Epithelial cell of proximal tubule (primary cell): ENCODE measurements at regions not wholly inside any gene's neighbourhood (a gene's known extent, or its start where the extent isn't known, plus 50 kb on each side); places are given as distances from the start of the nearest gene placed in this dataset.

Source experiments
- DNase-seq: peaks from one replicate; pipeline ENCODE4 v3.0.0-alpha.2; 2011; ENCODE audit warnings: low read depth
- H3K4me3 ChIP-seq: 2 replicates; pipeline ENCODE4 v1.5.1; 2011; ENCODE audit warnings: low read depth, mild to moderate bottlenecking, low read length
- CTCF ChIP-seq: conservative IDR thresholded peaks from 2 replicates; pipeline ENCODE4 v1.5.1; 2012; ENCODE audit warnings: low read depth, mild to moderate bottlenecking, low read length

- no peak overlapping the region for H3K4me3 ChIP-seq
- DNase-seq, result no peak
- TF ChIP-seq CTCF, result no peak
Measured at GRCh38 chr5:68012831-68013230, 202.7 kb upstream of the PIK3R1 start.

DNA sequence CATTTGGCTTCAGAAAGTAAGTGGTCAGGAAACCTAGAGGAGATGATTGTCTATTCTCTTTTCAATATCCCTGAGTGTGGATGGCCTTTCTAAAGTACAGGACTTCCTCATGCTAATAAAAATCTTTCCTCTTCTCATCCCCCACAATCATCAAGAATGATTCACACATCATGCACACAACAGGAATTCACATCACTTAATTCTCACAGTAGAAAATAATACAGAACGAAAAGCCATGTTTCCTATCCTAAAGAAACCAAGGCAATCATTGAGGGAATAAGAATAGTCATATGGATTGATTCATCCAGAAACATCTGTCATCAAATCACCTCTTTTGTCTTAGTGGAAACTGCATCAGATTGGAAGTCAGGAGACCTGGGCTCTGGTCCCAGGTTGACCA, 203.1 kb upstream of the PIK3R1 start:
- no peak for DNase-seq
- TF ChIP-seq CTCF, result no peak
- no peak overlapping the region for H3K4me3 ChIP-seq

DNA sequence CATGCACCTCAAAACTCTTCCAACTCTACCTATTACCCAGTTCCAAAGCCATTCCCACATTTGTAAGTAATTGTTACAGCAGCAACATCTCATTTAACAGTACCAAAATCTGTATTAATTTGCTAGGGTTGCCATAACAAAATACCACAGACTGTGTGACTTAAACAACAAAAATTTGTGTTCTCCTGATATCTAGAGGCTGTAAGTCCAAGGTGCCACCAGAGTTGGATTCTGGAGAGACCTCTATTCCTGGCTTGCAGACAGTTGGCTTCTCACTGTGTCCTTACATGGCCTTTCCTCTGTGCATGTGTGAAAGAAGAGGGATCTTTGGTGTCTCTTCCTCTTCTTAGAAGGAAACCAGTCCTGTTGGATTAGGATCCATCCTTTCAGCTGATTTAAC, 203.8 kb upstream of the PIK3R1 start:
- DNase-seq, result no peak
- TF ChIP-seq CTCF, result no peak

DNA sequence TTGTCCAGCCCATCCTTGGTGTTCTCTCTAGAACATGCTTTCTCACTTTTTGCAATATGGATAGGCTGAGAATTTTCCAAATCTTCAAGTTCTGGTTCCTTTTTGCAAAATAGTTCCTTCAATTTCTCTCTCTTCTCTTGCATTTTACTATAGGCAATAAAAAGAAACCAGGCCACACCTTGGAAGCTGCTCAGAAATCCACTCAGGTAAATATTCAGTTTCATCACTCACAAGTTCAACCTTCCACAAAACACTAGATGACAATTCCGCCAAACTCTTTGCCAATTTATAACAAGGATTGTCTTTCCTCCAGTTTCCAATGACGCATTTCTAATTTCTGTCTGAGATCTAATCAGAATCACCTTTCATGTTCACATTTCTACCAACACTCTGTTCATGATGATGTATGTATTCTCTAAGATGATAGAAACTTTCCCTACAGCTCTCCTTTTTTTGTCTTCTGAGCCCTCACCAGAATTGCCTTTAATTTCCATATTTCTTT, 204.2 kb upstream of the PIK3R1 start:
- no peak for TF ChIP-seq CTCF
- DNase-seq, result no peak
- H3K4me3 ChIP-seq, result no peak overlapping the region

More for the DNA sequence above, 203.8 kb upstream of the PIK3R1 start:
- H3K4me3 ChIP-seq, result no peak overlapping the region

GRCh38 chr5:68010740-68011139, 204.8 kb upstream of the PIK3R1 start:
- no peak overlapping the region for H3K4me3 ChIP-seq
- DNase-seq, result no peak
- no peak for TF ChIP-seq CTCF

- H3K4me3 ChIP-seq, result no peak overlapping the region
- DNase-seq, result peak; percentile 41
- TF ChIP-seq CTCF, result no peak
Measured at GRCh38 chr5:68007451-68007850, 208.1 kb upstream of the PIK3R1 start.

DNA sequence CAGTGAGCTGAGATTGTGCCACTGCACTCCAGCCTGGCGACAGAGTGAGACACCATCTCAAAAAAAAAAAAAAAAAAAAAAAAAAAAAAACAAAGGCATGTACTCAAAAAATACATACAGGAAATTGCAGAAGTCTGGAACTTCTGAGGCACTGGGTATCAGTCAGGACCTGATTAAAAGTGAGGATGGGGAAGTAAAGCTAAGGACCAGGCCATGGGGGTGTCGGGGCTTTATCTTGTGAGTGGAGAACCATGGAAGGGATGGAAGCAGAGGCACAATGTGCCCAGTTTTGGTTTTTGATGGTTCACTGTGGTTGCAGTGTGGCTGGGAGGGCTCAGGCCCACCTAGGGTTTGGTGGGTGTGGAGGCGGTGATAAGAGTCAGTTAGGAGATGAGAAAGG, 212.7 kb upstream of the PIK3R1 start:
- H3K4me3 ChIP-seq, result no peak overlapping the region
- DNase-seq, result no peak
- no peak for TF ChIP-seq CTCF
